ENCODE measurements at regions not wholly inside any gene's neighbourhood (a gene's known extent, or its start where the extent isn't known, plus 50 kb on each side); places are given as distances from the start of the nearest gene placed in this dataset.
A peak's percentile ranks its signal among the peaks of the same experiment; 100 is the strongest.

GRCh38 chr4:181291615-181292014, 951.6 kb upstream of the TENM3 start:
- no peak for DNase-seq (ENCODE audit: low read depth)
- no peak overlapping the region for H3K4me3 ChIP-seq (replicated peaks; ENCODE audit: low read depth, low read length)
- TF ChIP-seq, protein P1, sequence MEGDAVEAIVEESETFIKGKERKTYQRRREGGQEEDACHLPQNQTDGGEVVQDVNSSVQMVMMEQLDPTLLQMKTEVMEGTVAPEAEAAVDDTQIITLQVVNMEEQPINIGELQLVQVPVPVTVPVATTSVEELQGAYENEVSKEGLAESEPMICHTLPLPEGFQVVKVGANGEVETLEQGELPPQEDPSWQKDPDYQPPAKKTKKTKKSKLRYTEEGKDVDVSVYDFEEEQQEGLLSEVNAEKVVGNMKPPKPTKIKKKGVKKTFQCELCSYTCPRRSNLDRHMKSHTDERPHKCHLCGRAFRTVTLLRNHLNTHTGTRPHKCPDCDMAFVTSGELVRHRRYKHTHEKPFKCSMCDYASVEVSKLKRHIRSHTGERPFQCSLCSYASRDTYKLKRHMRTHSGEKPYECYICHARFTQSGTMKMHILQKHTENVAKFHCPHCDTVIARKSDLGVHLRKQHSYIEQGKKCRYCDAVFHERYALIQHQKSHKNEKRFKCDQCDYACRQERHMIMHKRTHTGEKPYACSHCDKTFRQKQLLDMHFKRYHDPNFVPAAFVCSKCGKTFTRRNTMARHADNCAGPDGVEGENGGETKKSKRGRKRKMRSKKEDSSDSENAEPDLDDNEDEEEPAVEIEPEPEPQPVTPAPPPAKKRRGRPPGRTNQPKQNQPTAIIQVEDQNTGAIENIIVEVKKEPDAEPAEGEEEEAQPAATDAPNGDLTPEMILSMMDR (IDR thresholded peaks at IDR 0.05; ENCODE audit: low read length, missing control alignments): no peak

DNA sequence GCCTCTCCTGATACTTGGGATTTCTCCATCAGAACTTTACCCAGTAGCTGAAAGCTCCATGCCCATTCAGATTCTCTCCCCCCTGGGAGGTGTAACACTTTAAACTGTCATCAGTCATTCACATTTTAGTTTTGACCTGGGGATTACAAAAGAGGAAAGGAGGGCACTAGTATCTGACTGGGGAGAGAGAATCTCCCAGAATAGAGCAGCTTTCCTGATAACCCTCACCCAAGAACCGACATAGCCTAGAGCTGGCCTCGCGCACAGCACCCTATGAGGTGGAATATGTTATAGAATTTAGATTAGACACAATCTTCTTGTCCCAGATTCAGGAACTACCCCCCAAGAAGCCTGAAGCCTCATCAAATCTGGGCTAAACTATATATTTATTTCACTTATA, 950.2 kb upstream of the TENM3 start:
- TF ChIP-seq, protein P1 (IDR thresholded peaks at IDR 0.05; ENCODE audit: low read length, missing control alignments): no peak
- H3K4me3 ChIP-seq (replicated peaks; ENCODE audit: low read depth, low read length): no peak overlapping the region
- no peak for DNase-seq (ENCODE audit: low read depth)

DNA sequence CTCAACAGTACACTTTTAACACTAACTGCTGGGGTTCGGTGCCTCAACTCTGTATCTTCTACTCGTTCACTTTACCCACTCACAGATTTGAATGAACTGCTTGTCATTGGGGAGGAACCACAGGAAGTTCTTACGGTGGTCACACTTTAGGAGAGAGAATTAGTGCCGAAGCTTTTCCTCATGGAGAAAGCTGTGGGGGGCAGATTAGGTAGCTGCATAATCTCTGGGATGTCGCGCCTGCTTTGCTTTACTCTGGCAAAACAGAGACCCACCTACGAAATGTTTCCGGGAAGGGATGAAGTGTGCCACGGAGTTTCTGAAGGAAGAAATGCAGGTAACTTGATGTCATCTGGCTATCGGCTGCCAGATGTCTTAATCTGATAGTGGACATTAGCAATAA, 949.7 kb upstream of the TENM3 start:
- DNase-seq (ENCODE audit: low read depth): no peak
- TF ChIP-seq, protein P1 (IDR thresholded peaks at IDR 0.05; ENCODE audit: low read length, missing control alignments): no peak
- no peak overlapping the region for H3K4me3 ChIP-seq (replicated peaks; ENCODE audit: low read depth, low read length)

GRCh38 chr4:181294421-181294820, 948.8 kb upstream of the TENM3 start:
- H3K4me3 ChIP-seq (replicated peaks; ENCODE audit: low read depth, low read length): no peak overlapping the region
- TF ChIP-seq, protein P1 (IDR thresholded peaks at IDR 0.05; ENCODE audit: low read length, missing control alignments): no peak
- no peak for DNase-seq (ENCODE audit: low read depth)

DNA sequence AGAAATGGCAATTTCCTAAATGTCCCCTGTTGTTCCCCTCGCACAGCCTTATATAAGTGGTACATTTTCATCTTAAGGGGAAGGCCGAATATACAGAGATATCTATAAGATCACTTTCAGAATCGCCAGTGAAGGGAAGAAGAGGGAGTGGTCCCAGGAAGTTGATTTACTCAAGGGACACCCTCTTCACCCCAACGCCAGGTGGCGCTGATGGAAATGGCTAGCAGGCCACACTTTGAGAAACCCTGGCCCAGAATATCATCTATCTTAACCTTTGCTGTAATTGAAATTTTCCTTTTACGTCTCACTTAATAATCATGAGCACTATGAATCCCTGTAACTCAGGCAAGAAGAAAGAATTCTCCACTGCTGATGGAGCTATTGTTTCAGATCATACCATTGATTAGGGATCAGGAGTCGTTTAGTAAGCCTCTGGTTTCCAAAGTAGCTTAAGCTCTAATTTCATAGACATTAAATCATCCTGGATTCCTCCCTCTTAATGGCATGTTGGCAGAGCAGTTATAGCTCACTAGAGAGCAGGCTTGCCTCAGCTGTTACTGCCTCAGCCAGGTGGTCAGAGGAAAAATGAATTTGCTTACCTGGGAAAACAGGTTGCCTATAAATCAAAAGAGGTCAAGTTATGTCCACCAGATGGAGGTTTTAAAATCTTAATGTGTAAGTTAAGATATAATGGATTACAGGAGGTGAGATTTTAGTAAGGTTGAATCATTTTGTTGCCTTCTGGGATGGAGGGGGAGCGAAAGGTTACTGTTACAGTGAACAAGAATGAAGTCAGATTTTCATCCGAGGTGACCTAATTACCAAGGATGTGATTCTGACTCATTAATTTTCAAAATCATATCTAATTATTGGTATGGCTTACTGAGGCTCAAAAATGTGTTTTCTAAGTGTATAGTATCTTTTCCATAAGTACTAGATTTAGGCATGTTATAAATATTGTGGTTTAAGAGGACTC, 941.2 kb upstream of the TENM3 start:
- TF ChIP-seq, protein P1 (IDR thresholded peaks at IDR 0.05; ENCODE audit: low read length, missing control alignments): peak; percentile 11
- H3K4me3 ChIP-seq (replicated peaks; ENCODE audit: low read depth, low read length): no peak overlapping the region
- DNase-seq (ENCODE audit: low read depth): peak; percentile 3

DNA sequence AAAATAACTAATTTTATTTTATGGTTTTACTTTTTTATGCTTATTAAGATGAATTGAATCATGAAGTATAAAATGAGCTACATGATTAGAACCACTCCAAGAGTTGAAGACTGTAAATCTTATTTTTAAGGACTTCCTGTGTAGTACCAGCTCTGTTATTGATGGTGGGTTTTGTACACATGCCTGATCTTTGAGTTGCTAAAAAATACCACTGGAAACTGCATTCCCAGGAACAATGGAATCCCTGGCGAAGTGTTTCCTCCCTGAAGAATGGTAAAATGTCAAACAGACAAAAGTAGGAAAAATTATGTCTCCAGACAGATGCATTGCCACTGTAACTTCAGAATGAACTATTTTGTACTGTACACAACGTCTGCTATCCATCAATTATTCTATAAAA, 935.4 kb upstream of the TENM3 start:
- H3K4me3 ChIP-seq (replicated peaks; ENCODE audit: low read depth, low read length): no peak overlapping the region
- TF ChIP-seq, protein P1 (IDR thresholded peaks at IDR 0.05; ENCODE audit: low read length, missing control alignments): no peak
- DNase-seq (ENCODE audit: low read depth): no peak
